ENCODE measurements at regions not wholly inside any gene's neighbourhood (a gene's known extent, or its start where the extent isn't known, plus 50 kb on each side); places are given as distances from the start of the nearest gene placed in this dataset.

GRCh38 chr2:122315306-122315705 lies 559.9 kb downstream of the TSN start:
- no peaks in the 10 kb centered on the region for H3K36me3 ChIP-seq (replicated peaks in 1 of 2; ENCODE audit: control insufficient read depth in 1 of 2, insufficient read depth in 2 of 2, low read length in 2 of 2)
- TF ChIP-seq CTCF (IDR thresholded peaks at IDR 0.05) = no peak
- no peaks in the 10 kb centered on the region for H3K4me1 Mint-ChIP-seq
- H3K9ac ChIP-seq (ENCODE audit: insufficient read depth, low read length, poor library complexity, severe bottlenecking) = no peak overlapping the region
- peaks cover 0 to 3% (median 0%) of the 10 kb centered on the region in 3 donors for H3K27me3 Mint-ChIP-seq (ENCODE audit: low read depth in 3 of 3)
- no peaks in the 10 kb centered on the region for H3K27me3 ChIP-seq (ENCODE audit: control insufficient read depth in 2 of 2, insufficient read depth in 2 of 2, low read length in 2 of 2)
- peaks cover 0 to 14% (median 1%) of the 10 kb centered on the region in 7 donors for H3K9me3 Mint-ChIP-seq
- no peak overlapping the region for H3K4me3 ChIP-seq (replicated peaks in 1 of 3; ENCODE audit: low read depth in 2 of 3, low read length in 3 of 3)
- H4K20me1 ChIP-seq (ENCODE audit: insufficient read depth, low read length) = no peaks in the 10 kb centered on the region
- no peaks in the 10 kb centered on the region for H3K79me2 ChIP-seq (ENCODE audit: insufficient read depth, low read length)
- no peaks in the 10 kb centered on the region for H3K36me3 Mint-ChIP-seq
- no CpG with 5 or more reads among the region's 5 CpGs for WGBS (ENCODE audit: insufficient coverage)
- no peak overlapping the region for H3K4me2 ChIP-seq (replicated peaks; ENCODE audit: extremely low read depth, low read length, poor library complexity, severe bottlenecking)
- no peaks in the 10 kb centered on the region for H3K9me3 ChIP-seq (replicated peaks in 1 of 2; ENCODE audit: control insufficient read depth in 1 of 2, insufficient read depth in 1 of 2, low read length in 2 of 2)
- no peak overlapping the region for H2AFZ ChIP-seq (ENCODE audit: insufficient read depth, low read depth, low read length, poor library complexity, severe bottlenecking)
- H3K4me1 ChIP-seq (ENCODE audit: control insufficient read depth in 1 of 2, insufficient read depth in 2 of 2, low read length in 2 of 2) = no peaks in the 10 kb centered on the region
- no peak overlapping the region for H3K27ac ChIP-seq (ENCODE audit: low read depth in 1 of 2, low read length in 2 of 2)
- no peak overlapping the region for H3K27ac Mint-ChIP-seq
- no peak overlapping the region for H3K4me3 Mint-ChIP-seq
- intact Hi-C loops (cut with micrococcal nuclease) = no loop called here
- DNase-seq = no peak

GRCh38 chr2:122319539-122320132 lies 564.2 kb downstream of the TSN start:
- no peak for TF ChIP-seq CTCF (IDR thresholded peaks at IDR 0.05)
- Histone ChIP-seq H3K27me3 (ENCODE audit: control insufficient read depth in 2 of 2, insufficient read depth in 2 of 2, low read length in 2 of 2) (no peaks in the 10 kb centered on the region), H2AFZ (ENCODE audit: insufficient read depth, low read depth, low read length, poor library complexity, severe bottlenecking) (no peak overlapping the region), H3K27ac (ENCODE audit: low read depth in 1 of 2, low read length in 2 of 2) (no peak overlapping the region), H3K4me1 (ENCODE audit: control insufficient read depth in 1 of 2, insufficient read depth in 2 of 2, low read length in 2 of 2) (peaks cover 0 to 3% of the 10 kb centered on the region in 2 donors), H3K4me2 (replicated peaks; ENCODE audit: extremely low read depth, low read length, poor library complexity, severe bottlenecking) (no peak overlapping the region), H3K4me3 (replicated peaks in 1 of 3; ENCODE audit: low read depth in 2 of 3, low read length in 3 of 3) (no peak overlapping the region), H3K9me3 (replicated peaks in 1 of 2; ENCODE audit: control insufficient read depth in 1 of 2, insufficient read depth in 1 of 2, low read length in 2 of 2) (no peaks in the 10 kb centered on the region), H3K79me2 (ENCODE audit: insufficient read depth, low read length) (no peaks in the 10 kb centered on the region), H3K9ac (ENCODE audit: insufficient read depth, low read length, poor library complexity, severe bottlenecking) (no peak overlapping the region), H4K20me1 (ENCODE audit: insufficient read depth, low read length) (no peaks in the 10 kb centered on the region), H3K36me3 (replicated peaks in 1 of 2; ENCODE audit: control insufficient read depth in 1 of 2, insufficient read depth in 2 of 2, low read length in 2 of 2) (no peaks in the 10 kb centered on the region)
- Mint-ChIP-seq H3K4me1 (peaks cover 10% of the 10 kb centered on the region), H3K4me3 (no peak overlapping the region), H3K36me3 (no peaks in the 10 kb centered on the region), H3K27ac (no peak overlapping the region), H3K27me3 (ENCODE audit: low read depth in 3 of 3) (peaks cover 0 to 3% (median 0%) of the 10 kb centered on the region in 3 donors), H3K9me3 (peaks cover 0 to 4% (median 1%) of the 10 kb centered on the region in 7 donors)
- intact Hi-C loops (cut with micrococcal nuclease) = no loop called here
- no peak for DNase-seq
- 90% methylated on average over 2 of the region's 4 CpGs for WGBS (ENCODE audit: insufficient coverage)
